ENCODE measurements at regions not wholly inside any gene's neighbourhood (a gene's known extent, or its start where the extent isn't known, plus 50 kb on each side); places are given as distances from the start of the nearest gene placed in this dataset.

DNA sequence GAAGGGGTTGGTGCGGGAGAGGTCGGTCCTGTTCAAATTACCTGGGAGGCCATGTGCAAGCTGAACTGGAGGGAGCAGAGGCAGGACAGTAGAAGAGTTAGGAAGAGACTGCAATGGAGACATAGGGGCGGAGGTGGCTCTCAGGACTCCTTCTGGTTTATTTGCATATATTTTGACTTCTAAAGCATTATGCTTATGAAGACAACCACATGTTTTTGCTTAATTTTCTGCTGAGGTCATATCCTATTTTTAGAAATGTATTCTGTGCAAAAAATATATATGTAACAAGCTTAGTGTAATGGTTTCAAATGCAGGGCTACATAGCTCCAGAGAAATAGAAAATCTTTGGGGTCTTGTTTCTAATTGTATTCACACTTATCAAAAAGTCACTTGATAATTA is 137.0 kb upstream of the MDM1 start:
- TF ChIP-seq, protein P1, sequence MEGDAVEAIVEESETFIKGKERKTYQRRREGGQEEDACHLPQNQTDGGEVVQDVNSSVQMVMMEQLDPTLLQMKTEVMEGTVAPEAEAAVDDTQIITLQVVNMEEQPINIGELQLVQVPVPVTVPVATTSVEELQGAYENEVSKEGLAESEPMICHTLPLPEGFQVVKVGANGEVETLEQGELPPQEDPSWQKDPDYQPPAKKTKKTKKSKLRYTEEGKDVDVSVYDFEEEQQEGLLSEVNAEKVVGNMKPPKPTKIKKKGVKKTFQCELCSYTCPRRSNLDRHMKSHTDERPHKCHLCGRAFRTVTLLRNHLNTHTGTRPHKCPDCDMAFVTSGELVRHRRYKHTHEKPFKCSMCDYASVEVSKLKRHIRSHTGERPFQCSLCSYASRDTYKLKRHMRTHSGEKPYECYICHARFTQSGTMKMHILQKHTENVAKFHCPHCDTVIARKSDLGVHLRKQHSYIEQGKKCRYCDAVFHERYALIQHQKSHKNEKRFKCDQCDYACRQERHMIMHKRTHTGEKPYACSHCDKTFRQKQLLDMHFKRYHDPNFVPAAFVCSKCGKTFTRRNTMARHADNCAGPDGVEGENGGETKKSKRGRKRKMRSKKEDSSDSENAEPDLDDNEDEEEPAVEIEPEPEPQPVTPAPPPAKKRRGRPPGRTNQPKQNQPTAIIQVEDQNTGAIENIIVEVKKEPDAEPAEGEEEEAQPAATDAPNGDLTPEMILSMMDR (IDR thresholded peaks at IDR 0.05; ENCODE audit: borderline replicate concordance, control extremely low read depth, extremely low read depth, insufficient read depth, missing control alignments): no peak
- in situ Hi-C loops (cut with MboI; ENCODE audit: low sequenced_read_pairs, unreplicated experiment): no loop called here
- DNase-seq (ENCODE audit: low spot score): no peak

DNA sequence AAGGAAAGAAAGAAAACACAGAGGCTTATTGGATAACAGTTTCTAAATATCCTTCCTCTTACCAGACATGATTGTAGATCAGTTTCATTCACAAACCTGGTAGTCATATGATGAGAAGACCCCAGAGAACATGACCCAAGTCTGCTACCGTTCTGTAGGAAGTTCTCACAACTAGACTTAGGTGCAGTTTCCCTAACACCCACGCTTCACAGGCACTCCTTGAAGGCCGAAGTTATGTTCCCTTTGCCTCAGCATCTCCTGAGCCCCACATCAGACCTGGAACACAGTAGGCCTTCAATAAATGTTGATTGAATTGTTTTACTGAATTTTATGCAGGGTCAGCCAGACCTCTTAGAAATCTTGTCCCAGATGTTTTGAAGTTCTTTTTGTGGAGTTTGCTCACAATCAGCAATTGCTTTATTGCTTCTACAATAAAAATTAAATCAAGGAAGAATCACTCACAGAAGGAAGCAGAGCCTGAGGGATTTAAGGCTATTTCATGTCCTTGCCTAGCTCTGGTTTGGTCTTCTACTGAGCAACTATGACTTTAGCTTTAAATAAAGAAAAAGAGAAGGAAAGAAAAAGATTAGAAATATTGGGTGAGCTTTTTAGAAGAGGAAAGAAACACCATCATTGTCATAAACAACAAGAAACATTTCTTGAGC is 138.6 kb upstream of the MDM1 start:
- in situ Hi-C loops (cut with MboI; ENCODE audit: low sequenced_read_pairs, unreplicated experiment): no loop called here
- TF ChIP-seq, protein P1 (IDR thresholded peaks at IDR 0.05; ENCODE audit: borderline replicate concordance, control extremely low read depth, extremely low read depth, insufficient read depth, missing control alignments): no peak
- DNase-seq (ENCODE audit: low spot score): no peak

DNA sequence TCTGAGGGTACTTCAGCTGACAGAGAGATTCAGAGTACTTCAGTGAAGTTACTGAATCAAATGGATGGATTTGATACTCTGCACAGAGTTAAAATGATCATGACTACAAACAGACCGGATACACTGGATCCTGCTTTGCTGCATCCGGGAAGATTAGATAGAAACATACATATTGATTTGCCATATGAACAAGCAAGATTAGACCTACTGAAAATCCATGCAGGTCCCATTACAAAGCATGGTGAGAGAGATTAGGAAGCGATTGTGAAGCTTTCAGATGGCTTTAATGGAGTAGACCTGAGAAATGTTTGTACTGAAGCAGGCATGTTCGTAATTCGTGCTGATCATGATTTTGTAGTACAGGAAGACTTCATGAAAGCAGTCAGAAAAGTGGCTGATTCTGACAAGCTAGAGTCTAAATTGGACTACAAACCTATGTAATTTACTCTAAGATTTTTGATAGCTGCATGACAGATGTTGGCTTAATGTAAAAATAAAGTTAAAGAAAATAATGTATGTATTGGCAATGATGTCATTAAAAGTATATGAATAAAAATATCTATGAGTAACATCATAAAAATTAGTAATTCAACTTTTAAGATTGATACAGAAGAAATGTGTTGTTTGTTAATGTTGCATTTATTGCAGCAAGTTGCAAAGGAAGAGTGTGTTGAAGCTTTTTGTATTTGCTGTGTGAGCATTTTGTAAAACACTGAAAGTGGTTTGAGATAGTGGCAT is 136.1 kb upstream of the RAP1B start:
- DNase-seq (ENCODE audit: low spot score): no peak
- TF ChIP-seq, protein P1 (IDR thresholded peaks at IDR 0.05; ENCODE audit: borderline replicate concordance, control extremely low read depth, extremely low read depth, insufficient read depth, missing control alignments): no peak
- in situ Hi-C loops (cut with MboI; ENCODE audit: low sequenced_read_pairs, unreplicated experiment): no loop called here

DNA sequence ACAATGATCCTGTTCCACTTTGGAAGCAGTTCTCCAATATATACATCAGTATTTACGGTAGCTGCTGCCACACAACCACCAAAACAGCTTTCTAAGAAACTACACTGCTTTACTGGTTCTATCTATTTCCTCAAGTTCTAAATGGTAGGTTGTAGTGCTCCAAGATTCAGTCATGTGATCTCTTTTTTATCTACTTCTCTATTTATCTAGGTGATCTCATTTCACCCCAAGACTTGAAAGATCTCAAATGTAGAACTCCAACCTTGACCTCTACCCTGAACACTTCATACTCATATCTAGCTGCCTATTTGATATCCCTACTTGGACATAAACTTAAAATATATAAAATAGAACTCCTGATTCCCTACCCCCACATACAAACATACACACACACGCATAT is 133.9 kb upstream of the RAP1B start:
- DNase-seq (ENCODE audit: low spot score): no peak
- in situ Hi-C loops (cut with MboI; ENCODE audit: low sequenced_read_pairs, unreplicated experiment): no loop called here
- TF ChIP-seq, protein P1 (IDR thresholded peaks at IDR 0.05; ENCODE audit: borderline replicate concordance, control extremely low read depth, extremely low read depth, insufficient read depth, missing control alignments): no peak

DNA sequence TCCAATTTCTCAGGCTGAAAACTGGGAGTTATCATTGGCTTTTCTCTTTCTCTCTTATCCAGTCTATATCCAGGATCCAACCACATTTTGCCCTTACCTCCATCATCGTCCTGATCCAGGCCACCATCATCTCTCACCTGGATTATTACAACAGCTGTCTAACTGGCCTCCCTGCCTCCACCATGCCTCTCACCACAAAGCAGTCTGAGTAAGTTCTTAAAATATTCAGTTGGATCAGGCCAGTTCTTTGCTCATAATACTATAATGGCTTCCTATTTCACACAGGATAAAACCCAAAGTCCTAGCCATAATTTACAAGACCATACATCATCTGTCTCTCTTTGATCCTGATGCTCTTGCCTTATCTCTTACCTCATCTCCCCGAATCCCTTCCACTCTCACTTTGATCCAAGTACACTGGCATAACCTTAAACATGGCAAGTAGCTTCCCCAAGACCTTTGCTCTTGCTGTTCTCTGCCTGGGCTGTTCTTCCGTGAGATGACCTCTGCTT is 133.4 kb upstream of the RAP1B start:
- in situ Hi-C loops (cut with MboI; ENCODE audit: low sequenced_read_pairs, unreplicated experiment): no loop called here
- TF ChIP-seq, protein P1 (IDR thresholded peaks at IDR 0.05; ENCODE audit: borderline replicate concordance, control extremely low read depth, extremely low read depth, insufficient read depth, missing control alignments): no peak
- no peak for DNase-seq (ENCODE audit: low spot score)

DNA sequence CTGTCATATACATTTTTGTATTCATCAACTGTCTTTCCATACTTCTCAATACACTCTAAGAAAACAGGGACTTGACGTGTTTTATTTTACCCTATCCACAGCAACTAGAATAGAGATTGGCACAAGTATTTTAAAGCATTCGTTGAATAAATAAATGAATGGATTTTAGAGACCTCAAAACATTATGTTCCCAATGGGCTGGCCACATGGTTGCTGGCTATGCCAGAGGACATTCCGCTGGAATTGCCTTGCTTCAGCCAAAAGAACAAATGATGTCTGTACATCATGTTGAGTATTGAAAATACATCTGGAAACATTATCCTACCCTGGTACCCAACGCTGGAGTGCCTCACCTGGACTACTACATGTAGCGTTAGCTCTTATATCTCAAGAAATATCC is 132.8 kb upstream of the RAP1B start:
- DNase-seq (ENCODE audit: low spot score): no peak
- in situ Hi-C loops (cut with MboI; ENCODE audit: low sequenced_read_pairs, unreplicated experiment): no loop called here
- TF ChIP-seq, protein P1 (IDR thresholded peaks at IDR 0.05; ENCODE audit: borderline replicate concordance, control extremely low read depth, extremely low read depth, insufficient read depth, missing control alignments): no peak

Data from GM13976 (cell line).